GM19463 (cell line): ENCODE measurements at regions not wholly inside any gene's neighbourhood (a gene's known extent, or its start where the extent isn't known, plus 50 kb on each side); places are given as distances from the start of the nearest gene placed in this dataset.
"Not testable (repeated sequence)": the region's sequence is repeated elsewhere in the genome, so short reads cannot be mapped to it uniquely, and the experiment has no call there.

Experiments
- ATAC-seq: cut with Tn5 transposase; IDR thresholded peaks from one replicate; pipeline ENCODE4 v1.9.1; 2021; ENCODE audit warnings: mild to moderate bottlenecking, moderate library complexity; ENCODE audit not compliant: unreplicated experiment

DNA sequence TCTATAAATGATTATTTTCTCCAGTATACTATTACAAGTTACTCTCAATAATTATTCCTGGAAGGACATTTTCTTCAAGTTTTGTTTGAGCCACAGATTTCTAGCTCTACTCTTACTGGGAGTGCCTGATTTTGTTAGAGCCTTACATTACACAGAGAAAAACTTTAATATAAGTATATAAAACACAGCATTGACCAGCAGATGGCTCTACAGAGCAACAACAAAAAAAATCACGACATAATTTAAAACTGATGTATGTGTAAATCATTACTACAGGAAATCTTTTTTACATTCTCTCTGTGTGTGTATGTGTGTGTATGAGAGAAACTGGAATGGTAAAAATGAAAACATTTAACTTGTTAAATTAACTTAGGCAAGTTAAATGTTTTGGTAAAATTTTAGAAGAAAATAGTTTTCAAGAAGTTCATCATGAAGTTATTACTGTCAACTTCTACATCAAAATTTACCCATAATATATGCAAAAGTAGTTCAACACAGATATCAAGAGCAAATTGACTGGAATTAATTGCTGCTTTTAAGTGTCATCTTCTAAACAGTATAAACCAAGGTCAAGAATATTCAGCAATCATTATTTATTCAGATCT is 103.3 kb downstream of the MDH1 start:
- no peak for ATAC-seq

DNA sequence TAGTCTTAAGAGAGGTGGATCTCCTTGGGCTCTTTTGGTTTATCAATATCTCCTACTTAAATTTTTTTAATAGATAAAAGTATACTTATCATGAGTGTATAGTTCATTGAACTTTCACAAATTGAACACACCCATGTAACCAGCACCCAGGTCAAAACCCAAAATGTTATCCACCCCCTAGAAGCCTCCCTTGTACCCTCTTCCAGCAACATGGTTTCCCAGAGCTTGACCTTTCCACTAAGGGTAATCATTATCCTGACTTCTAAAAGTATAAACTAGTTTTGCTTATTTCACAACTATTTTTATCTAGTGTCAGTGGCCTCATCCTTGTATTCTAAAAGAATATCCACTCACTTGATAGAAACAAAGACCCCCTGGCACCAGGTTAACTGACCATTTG is 106.8 kb downstream of the MDH1 start:
- no peak for ATAC-seq

DNA sequence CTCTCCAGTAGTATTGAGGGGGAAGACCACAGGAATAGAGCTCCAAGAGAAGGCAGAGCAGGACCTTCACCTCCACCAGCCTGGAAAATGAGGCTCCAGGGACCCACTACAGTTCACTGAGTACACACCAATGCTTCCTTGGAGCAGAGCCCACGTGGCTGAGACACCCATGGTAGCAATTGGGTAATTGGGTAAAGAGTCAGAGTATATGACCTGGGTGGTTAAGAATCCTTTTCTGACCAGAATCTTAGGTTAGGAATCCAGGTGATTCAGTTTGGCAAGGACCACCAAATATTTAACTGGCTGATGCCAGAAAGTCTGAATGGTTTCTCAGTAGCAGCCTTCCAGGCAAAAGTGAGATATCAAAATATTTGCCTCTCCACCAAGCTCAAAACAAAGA is 107.7 kb downstream of the MDH1 start:
- ATAC-seq = no peak

DNA sequence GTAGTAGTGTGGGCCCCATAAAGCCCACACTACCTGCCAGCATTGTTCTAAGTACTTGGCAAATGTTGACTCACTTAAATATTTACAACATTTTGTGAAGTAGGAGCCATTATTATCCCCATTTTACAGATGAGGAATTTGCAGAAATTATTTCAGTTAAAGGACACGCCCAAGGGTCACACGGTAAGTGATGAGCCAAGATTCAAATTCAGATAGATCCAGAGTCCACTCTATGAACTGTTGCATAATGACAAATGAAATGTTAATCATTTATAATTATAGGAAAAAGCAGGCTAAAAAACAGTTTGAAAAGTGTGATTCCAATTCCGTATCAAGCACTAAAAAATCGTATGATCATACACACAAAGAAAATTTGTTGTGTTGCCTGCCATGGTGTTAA is 108.4 kb downstream of the MDH1 start:
- ATAC-seq = no peak

DNA sequence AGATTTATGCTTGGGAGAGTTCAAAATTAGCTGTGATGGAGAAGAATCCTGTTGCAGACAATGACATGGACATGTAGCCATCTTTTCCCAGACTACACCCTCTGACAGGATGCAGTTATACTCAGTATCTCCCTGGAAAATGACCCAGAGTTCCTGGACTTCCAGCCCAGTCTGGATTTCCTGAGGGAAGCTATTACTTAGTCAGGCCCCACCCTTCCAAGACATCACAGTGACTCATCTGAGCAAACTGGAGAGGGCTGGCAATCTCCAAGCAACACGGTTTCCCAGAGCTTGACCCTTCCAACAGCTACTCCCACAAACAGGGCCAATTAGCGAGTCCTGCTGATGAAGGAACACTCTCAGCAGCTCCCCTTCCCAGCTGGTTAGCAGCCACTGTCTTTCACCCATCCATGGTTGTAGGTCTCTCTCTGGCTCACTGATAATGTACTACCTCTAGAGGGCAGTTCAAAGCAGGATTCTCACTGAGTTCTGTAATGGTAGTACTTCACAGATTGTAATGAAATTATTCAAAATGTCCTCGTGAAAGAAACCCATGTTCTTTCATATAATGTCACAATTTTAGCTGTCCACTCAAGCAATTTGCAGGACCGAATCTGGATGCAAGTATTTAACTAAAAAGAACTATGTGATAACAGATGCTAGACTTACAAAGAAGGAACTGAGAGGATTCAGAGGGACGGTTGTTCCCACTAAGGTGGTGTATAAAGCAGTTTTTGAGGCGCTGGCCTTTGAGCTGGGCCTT is 110.2 kb downstream of the MDH1 start:
- peak; percentile 71 for ATAC-seq

DNA sequence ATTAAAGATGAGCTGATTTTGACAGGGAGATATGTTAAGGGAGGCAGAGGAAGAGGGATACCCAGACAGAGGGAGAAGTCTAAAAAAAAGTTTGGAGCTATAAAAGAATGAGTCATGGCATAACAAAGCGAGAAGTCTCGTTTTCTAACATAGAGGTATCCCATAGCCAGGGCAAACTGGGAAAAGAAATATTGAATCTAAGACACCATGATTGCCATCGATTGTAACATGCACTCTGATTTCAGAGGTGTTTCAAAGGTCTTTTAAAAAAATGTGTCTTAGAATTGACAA is 110.7 kb downstream of the MDH1 start:
- no peak for ATAC-seq

DNA sequence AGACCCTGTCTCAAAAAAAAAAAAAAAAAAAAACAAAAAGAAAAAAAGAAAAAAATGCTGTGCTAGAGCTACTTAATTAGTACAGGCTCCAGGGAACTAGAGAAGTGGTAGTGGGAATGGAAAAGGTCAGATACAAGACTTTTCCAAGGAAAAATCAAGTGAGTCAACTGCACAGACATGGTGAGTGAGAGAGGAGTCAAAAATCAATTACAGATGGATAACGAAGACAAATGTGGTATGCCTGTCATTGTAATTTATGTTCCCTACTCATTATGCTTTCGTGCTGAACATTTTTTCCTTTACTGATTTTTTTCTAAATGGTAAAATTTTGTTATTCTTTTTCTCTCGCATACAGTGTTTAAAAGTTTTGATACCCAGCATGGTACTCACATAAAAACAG is 111.5 kb downstream of the MDH1 start:
- no peak for ATAC-seq

DNA sequence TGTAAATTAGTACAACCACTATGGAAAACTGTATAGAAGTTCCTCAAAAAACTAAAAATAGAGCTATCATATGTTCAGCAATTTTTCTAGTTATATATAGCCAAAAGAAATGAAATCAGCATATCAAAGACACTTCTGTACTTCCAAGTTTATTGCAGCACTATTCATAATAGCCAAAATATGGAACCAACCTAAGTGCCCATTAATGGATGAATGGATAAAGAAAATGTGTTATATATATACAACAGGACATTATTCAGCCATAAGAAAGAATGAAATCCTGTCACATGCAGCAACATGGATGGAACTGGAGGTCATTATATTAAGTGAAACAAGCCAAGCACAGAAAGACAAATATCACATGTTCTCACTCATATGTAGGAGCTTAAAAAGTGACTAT is 112.6 kb downstream of the MDH1 start:
- no peak for ATAC-seq

DNA sequence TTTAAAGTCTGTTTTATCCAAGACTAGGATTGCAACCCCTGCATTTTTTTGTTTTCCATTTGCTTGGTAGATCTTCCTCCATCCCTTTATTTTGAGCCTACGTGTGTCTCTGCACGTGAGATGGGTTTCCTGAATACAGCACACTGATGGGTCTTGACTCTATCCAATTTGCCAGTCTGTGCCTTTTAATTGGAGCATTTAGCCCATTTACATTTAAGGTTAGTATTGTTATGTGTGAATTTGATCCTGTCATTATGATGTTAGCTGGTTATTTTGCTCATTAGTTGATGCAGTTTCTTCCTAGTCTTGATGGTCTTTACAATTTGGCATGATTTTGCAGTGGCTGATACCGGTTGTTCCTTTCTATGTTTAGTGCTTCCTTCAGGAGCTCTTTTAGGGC is 117.3 kb downstream of the MDH1 start:
- ATAC-seq = not testable (repeated sequence)

DNA sequence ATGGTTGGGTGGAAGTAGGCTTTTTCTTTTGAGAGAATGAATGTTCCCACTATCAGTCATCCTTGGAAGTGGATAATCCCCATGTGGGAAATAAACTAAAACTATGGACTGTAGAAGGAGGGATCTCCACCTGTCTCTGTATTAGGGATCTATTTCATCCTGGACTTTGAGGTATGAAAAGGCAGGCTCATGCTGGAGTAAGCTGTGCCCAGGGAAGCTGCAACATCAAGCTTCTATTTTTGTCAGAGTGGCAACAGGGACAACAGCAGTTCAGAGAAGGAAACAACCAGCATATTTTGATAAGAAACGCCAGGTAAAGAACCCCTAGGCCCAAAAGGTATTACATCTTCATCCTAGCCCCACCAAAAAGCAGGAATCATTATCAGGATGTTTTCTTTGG is 122.0 kb downstream of the MDH1 start:
- no peak for ATAC-seq

DNA sequence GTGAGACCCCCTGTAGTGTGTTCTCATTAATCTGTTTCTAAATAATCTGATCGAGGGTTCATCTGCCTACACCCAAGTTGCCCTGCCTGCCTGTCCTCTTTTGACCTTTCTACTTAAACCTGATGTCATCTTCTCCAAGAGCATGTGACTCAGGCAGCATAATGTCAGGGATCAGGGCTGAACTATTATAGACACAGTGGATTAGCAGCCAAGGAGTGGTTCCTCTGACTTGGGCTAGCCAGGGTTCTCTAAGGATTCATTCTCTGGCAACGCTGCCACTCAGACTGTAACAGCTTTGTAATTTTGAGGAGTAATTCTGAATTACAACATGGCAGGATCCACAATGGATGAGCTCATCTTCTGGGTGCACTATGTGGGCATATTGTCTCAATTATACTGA is 124.0 kb downstream of the MDH1 start:
- ATAC-seq = no peak

DNA sequence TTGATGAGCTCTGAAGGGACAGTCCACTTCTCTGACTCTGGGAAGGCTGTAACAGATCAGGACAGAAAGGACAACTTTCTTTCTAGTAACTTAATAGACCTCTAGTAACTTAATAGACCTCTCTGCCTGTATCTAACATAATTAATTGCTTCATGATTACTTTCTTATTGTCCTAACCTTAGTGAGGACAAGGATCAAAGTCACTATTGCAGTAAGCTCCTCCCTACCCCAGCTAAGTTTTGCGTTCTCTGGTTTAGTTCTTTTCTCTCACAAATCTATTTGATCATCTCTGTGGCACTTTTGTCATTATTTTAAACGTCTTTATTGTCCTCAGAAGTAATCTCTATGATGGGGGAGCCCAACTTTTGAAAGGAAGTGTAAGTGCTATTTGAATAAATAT is 125.5 kb upstream of the UGP2 start:
- no peak for ATAC-seq

DNA sequence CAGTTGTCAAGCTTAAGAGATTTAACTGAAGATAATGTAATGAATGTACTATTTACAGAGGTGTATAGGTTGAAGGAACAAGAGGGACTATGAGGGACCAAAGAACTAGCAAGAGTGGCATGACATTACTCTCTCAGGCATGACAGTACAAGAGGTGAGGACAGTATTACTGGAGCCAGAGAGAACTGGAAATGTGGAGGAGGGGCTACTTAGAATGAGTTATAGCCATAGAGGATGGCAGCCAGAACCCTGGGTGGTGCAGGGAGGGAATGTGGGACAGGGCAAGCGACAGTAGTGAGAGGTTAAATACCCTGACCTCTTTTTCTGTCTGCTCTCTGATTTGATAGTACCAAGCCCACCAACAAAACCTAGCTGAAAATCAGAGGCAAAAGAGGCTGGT is 122.6 kb upstream of the UGP2 start:
- no peak for ATAC-seq

DNA sequence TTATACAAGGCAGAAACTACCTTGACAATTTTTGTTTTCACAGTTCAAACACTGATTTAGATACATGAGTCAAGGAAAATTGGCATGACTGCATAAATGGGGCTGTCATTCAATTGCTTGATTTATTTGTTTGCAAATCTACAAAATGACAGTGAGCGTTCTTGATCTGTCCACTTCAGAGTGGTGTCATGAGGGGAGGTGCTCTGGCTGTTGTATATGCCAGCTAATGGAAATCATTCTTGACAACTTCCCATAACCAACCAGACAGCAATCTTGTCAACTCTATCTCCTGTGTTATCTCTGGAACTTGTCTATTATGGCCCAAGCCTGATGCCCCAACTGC is 120.6 kb upstream of the UGP2 start:
- ATAC-seq = no peak

DNA sequence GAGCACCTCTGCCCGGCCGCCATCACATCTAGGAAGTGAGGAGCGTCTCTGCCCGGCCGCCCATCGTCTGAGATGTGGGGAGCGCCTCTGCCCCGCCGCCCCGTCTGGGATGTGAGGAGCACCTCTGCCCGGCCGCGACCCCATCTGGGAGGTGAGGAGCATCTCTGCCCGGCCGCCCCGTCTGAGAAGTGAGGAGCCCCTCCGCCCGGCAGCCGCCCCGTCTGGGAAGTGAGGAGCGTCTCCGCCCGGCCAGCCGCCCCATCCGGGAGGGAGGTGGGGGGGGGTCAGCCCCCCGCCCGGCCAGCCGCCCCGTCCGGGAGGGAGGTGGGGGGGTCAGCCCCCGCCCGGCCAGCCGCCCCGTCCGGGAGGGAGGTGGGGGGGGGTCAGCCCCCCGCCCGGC is 119.4 kb upstream of the UGP2 start:
- ATAC-seq = not testable (repeated sequence)

DNA sequence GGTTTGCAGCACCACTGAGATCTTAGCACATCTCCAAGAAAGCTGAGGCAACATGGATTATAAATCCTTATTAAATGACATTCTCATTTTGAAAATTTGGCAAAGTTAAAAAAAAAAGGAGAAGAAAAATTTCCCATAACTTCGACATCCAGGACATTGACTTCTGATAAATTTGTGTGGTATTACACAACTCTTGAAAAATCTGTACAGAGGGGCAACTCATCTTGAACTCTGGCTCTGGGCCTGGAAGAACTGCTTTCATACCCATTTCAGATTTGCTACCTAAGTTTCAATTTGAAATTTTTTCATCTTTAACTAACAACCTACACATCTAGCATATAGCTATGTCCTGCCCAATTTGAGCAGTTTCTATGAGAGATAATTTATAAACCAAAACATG is 118.0 kb upstream of the UGP2 start:
- no peak for ATAC-seq

DNA sequence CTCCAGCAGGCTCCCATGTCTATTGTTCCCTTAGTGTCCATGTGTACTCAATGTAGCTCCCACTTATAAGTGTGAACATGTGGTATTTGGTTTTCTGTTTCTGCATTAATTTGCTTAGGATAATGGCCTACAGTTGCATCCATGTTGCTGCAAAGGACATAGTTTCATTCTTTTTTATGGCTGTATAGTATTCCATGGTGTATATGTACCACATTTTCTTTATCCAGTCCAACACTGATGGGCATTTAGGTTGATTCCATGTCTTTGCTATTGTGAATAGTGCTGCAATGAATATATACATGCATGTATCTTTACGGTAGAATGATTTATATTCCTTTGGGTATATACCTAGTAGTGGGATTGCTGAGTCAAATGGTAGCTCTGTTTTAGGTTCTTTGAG is 116.5 kb upstream of the UGP2 start:
- not testable (repeated sequence) for ATAC-seq

DNA sequence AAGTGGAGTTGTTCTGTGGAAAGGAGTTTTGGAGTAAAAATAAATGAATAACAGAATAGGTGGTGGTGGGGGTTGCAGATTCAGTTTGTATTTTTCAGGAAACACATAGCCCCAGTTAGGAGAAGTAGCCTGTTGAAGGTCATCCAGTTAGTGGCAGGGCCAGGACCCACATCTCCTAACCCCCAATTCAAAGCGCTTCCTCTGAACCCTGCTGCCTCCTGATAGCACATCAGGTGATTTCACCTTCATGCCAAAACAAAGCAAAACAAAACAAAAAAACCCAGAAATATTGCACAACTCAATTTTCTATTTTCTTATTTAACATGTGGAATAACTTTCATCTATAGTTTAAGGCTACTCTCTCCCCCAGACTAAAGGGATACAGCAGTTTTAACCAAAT is 112.3 kb upstream of the UGP2 start:
- ATAC-seq = no peak

DNA sequence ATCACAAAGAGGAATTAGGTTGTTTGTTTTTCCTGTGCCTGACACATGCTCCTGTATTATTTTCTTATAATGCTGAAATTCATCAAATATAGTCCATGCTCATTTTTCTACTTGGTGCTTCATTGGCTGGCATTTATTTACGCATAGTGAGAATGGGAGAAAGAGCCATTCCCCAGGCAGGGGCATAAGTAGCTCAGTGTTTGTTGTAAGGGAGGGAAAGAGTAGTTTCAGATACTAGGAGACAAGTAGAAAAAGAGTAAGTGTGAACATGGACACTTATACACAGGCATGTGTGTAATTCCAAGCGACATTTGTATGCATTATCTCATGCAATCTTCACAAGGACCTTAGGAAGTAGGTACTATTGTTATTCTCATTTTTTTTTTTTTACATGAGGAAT is 111.9 kb upstream of the UGP2 start:
- no peak for ATAC-seq

DNA sequence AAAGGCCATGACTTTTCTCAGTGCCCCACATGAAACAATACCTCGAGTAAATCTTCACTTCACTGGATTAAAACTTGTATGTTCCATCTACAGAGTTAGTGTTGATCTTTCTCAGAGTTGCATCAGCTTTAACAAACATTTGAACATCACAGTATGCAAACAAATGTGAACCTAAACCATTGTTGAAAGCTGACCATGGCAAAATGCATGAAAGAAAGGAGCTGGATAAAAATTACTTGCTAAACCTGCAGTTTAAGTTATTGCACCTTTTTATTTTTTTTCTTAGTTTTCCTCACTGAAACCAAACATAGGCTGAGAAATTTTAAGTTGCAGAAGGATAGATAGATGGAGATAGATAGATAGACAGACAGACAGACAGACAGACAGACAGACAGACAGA is 107.2 kb upstream of the UGP2 start:
- ATAC-seq = no peak

DNA sequence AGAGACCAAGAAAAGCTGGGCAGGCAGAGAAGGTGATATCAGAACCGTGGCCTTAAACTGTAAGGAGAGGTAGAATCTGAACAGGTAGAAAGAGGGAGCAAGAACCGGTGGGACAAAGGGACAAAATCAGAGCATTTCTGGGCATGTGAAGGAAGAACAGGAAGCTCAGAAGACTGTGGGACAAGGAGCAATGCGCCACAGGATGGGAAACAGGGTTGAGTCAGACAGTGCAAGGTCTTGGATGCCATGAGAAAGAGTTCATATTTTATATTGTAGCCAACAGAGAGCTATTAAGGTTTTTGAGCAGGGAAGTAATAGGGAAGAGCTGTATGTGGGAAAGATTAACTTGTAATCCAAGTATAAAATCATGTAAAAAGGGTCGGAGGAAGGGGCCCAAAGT is 106.4 kb upstream of the UGP2 start:
- ATAC-seq = no peak

DNA sequence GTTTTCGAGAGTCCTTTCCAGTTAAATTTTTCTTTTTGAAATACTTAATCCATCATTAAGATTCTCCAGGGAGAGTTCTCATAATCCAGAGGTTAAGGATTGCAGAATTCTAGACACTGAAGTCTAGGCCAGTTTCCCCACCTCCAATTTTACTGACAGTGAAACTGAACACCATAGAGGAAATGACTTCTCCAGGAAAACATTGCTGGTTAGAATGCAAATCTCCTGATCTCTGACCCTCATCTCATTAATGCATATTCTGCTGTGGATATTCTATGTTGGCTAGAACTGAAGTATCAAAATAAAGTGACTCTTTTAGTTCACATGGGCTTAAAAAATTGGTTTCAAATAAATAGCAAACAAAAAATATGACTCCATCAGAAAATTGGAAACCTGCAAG is 105.8 kb upstream of the UGP2 start:
- no peak for ATAC-seq

DNA sequence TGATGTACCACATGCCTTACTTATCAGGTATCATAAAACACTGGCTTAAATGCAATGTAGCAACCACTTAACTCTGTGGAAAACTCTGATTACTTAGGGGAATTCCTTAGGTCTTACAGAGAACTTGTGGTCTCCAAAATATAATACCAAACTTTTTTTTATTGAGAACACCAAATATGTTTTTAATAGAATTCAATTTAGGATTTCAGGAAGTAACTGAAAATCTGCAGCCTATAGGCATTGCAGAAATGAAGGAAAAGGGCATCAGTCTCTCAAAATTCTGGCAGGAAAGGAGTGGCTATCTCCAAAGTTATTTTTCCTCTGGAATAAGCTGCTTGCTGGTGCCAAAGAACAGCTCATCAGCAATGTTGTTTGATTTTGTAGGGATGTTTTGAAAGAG is 105.3 kb upstream of the UGP2 start:
- no peak for ATAC-seq
